HFFc6 (cell line): ENCODE measurements at regions not wholly inside any gene's neighbourhood (a gene's known extent, or its start where the extent isn't known, plus 50 kb on each side); places are given as distances from the start of the nearest gene placed in this dataset.

ENCODE experiments used
- DNase-seq: peaks from one replicate; pipeline ENCODE4 v3.0.0-alpha.2; 2018
- H3K27ac Mint-ChIP-seq: 2 replicates; pipeline ENCODE4 v1.8.0; 2020; ENCODE audit warnings: mild to moderate bottlenecking, mixed read lengths
- H3K27me3 Mint-ChIP-seq: 2 replicates; pipeline ENCODE4 v1.8.0; 2021; ENCODE audit warnings: mild to moderate bottlenecking, moderate library complexity, mixed read lengths; ENCODE audit not compliant: insufficient read depth
- H3K36me3 Mint-ChIP-seq: 2 replicates; pipeline ENCODE4 v1.8.0; 2021; ENCODE audit warnings: low read depth, mixed read lengths
- H3K4me1 Mint-ChIP-seq: 2 replicates; pipeline ENCODE4 v1.8.0; 2020; ENCODE audit warnings: low read depth, mixed read lengths
- H3K4me3 Mint-ChIP-seq: 2 replicates; pipeline ENCODE4 v1.8.0; 2020; ENCODE audit warnings: mild to moderate bottlenecking, moderate library complexity, mixed read lengths
- H3K9me3 Mint-ChIP-seq: 2 replicates; pipeline ENCODE4 v1.8.0; 2020; ENCODE audit warnings: mild to moderate bottlenecking, mixed read lengths
- TF ChIP-seq, protein P1 (sequence below): fragments of 200-600 bp; sonication (generic); IDR thresholded peaks from 2 replicates; pipeline ENCODE4 v1.5.0; 2021; ENCODE audit warnings: antibody characterized with exemption, mild to moderate bottlenecking

DNA sequence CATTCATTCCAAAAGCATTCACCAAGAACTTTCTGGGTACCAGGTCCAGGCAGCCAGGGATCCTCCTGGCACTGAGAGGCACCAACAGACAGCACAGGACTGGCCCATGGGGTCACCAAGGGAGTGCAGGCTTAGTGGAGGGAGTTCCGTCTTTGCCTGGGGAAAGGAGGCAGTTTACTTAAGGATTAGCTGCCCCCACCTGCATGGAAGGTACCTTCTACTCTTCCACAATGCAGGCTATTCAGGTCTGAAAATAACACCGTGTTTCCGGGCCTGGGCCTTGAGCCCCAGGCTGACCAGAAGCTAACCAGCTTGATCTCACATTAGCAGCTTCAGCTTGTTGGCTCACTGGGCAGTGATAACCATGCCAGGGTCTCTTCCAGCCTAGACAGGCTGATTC lies 199.4 kb downstream of the FOXA2 start:
- H3K36me3 Mint-ChIP-seq = no peaks in the 10 kb centered on the region; the same call in 1 of the 2 replicates
- H3K27ac Mint-ChIP-seq = no peak overlapping the region
- H3K4me1 Mint-ChIP-seq = no peaks in the 10 kb centered on the region
- no peaks in the 10 kb centered on the region for H3K27me3 Mint-ChIP-seq
- no peak for DNase-seq
- peaks cover 60% of the 10 kb centered on the region for H3K9me3 Mint-ChIP-seq
- H3K4me3 Mint-ChIP-seq = no peak overlapping the region
- TF ChIP-seq, protein P1, sequence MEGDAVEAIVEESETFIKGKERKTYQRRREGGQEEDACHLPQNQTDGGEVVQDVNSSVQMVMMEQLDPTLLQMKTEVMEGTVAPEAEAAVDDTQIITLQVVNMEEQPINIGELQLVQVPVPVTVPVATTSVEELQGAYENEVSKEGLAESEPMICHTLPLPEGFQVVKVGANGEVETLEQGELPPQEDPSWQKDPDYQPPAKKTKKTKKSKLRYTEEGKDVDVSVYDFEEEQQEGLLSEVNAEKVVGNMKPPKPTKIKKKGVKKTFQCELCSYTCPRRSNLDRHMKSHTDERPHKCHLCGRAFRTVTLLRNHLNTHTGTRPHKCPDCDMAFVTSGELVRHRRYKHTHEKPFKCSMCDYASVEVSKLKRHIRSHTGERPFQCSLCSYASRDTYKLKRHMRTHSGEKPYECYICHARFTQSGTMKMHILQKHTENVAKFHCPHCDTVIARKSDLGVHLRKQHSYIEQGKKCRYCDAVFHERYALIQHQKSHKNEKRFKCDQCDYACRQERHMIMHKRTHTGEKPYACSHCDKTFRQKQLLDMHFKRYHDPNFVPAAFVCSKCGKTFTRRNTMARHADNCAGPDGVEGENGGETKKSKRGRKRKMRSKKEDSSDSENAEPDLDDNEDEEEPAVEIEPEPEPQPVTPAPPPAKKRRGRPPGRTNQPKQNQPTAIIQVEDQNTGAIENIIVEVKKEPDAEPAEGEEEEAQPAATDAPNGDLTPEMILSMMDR = no peak

DNA sequence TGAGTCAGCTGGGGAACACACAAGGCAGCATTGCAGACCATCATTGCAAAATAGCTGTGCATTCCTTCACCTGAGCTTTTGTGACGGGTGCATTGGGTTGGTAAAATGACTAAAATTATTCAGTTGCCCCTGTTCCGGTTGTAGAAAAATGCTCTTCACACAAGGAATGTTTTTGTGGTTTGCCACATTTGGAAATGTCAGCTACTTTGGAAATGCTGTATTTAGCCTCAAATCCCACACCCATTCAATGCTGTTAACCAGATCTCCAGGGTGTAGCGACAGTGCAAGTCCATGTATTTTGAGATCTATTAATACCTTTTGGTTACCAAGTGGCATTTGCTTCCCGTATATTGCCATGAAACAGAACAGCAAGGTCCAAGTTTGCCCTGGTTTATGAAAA lies 201.2 kb downstream of the FOXA2 start:
- Mint-ChIP-seq H3K36me3 (no peaks in the 10 kb centered on the region; the same call in 1 of the 2 replicates), H3K27me3 (0 out of 2 replicates have a peak, but pooled peaks cover 2% of the 10 kb centered on the region), H3K4me1 (no peaks in the 10 kb centered on the region), H3K9me3 (peaks cover 63% of the 10 kb centered on the region), H3K27ac (no peak overlapping the region), H3K4me3 (no peak overlapping the region)
- TF ChIP-seq, protein P1 = no peak
- no peak for DNase-seq

DNA sequence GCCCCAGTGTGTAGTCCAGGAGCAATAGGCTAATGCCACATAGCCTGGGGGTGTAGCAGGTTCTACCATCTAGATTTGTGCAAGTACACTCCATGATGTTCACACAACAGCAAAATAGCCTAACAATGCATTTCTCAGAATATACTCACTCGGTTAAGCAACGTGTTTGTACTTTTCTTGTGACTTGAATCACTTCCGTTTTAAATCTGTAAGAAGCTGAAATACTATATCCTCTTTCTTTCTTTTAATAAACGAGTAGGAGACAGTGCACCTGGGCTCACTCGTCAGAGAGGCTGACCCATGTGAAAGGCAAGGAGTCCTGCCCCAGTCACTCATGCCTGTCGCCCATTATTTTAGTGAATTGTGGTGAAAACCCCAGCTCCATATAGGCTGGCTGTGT lies 201.6 kb downstream of the FOXA2 start:
- no peak overlapping the region for H3K4me3 Mint-ChIP-seq
- H3K36me3 Mint-ChIP-seq = no peaks in the 10 kb centered on the region; the same call in 1 of the 2 replicates
- H3K9me3 Mint-ChIP-seq = peaks cover 59% of the 10 kb centered on the region
- DNase-seq = no peak
- H3K27ac Mint-ChIP-seq = no peak overlapping the region
- TF ChIP-seq, protein P1 = no peak
- no peaks in the 10 kb centered on the region for H3K4me1 Mint-ChIP-seq
- H3K27me3 Mint-ChIP-seq = 0 out of 2 replicates have a peak, but pooled peaks cover 2% of the 10 kb centered on the region

DNA sequence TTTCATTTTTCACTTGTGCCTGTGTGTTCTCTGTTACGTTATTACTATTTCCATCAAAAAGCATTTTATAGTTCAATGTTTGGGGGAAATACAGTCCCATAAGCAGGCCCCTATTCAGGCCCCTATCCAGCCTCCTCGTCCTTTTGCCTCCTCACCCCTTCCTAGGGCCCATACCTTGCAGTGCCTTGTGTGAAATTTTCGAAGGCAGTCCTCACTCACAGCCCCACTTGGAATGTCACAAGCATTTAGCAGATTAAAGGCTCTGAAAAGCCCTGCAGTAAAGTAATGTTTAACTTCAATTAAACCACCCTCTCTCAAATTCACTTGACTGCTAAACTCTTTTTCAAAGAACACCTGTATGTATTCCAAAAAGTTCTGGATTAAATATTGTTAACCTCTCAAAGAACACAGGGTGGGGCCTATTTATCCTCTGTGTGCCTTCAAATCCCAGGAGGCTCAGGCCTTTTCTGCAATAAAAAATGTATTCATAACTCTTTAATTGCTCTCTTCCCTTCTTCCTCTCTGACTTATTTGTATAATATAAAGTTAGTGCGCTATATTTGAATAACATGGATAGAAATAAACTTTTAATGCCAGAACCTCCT lies 202.5 kb downstream of the FOXA2 start:
- no peak overlapping the region for H3K27ac Mint-ChIP-seq
- no peak overlapping the region for H3K4me3 Mint-ChIP-seq
- peaks cover 50% of the 10 kb centered on the region for H3K9me3 Mint-ChIP-seq
- 0 out of 2 replicates have a peak, but pooled peaks cover 2% of the 10 kb centered on the region for H3K27me3 Mint-ChIP-seq
- TF ChIP-seq, protein P1 = no peak
- H3K36me3 Mint-ChIP-seq = no peaks in the 10 kb centered on the region
- DNase-seq = no peak
- no peaks in the 10 kb centered on the region for H3K4me1 Mint-ChIP-seq

DNA sequence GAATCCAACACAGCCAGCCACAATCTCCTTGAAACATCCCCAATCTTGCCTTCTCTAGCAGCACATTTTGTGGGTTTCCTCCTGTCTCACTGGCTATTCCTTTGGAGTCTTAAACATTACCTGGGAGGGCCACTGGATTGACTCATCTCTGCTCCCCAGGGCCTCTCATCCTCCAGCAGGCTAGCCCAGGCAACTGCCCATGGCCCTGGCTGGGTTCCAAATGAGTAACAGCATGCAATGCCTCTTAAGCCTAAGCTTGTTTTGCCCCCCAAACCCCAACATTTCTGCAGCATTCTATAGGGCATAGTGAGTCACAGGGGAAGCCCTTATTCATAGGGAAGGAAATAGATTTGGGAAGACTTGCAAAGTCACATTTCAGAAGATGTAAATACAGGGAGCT lies 204.9 kb downstream of the FOXA2 start:
- Mint-ChIP-seq H3K27ac (no peak overlapping the region), H3K27me3 (peaks cover 4% of the 10 kb centered on the region; the same call in 1 of the 2 replicates), H3K4me1 (no peaks in the 10 kb centered on the region), H3K4me3 (no peak overlapping the region), H3K36me3 (no peaks in the 10 kb centered on the region), H3K9me3 (peaks cover 52% of the 10 kb centered on the region)
- TF ChIP-seq, protein P1 = no peak
- no peak for DNase-seq
